Endothelial cell of umbilical vein (primary cell): ENCODE measurements at regions not wholly inside any gene's neighbourhood (a gene's known extent, or its start where the extent isn't known, plus 50 kb on each side); places are given as distances from the start of the nearest gene placed in this dataset.

Experiments
- BruUV-seq: library from RNA; stranded (reverse); fragments of 400-500 nt; replicated peaks from 2 replicates; lab custom pipeline; 2021; lab: Mats Ljungman, UMichigan
- CTCF ChIA-PET: fragments of 300-600, 350-600 bp; sonication (Branson Sonifier 250); formaldehyde crosslinking; loops from one replicate; lab custom pipeline; 2021; ENCODE audit warnings: antibody characterized with exemption, inconsistent platforms; lab: Charles Lee
- POLR2A ChIA-PET: fragments of 300-600, 350-600 bp; sonication (Branson Sonifier 250); formaldehyde crosslinking; loops from one replicate; lab custom pipeline; 2021; ENCODE audit warnings: antibody characterized with exemption, inconsistent platforms; lab: Charles Lee
- DNase-seq: peaks from one replicate; pipeline ENCODE4 v3.0.0-alpha.2; 2011; ENCODE audit warnings: low read depth, low spot score
- FAIRE-seq: peaks from 2 replicates; lab custom pipeline; 2011; peaks lifted over from hg19 to GRCh38; lab: Jason Lieb, UNC
- H2AFZ ChIP-seq: 2 replicates; pipeline ENCODE4 v1.6.0; 2012; ENCODE audit warnings: low read depth, low read length, control low read depth, inconsistent platforms
- H3K27ac ChIP-seq: 2 replicates; pipeline ENCODE4 v1.5.1; 2011; ENCODE audit warnings: low read depth, mild to moderate bottlenecking, control low read depth, low read length, moderate library complexity; ENCODE audit not compliant: insufficient read depth
- H3K27me3 ChIP-seq, 2 experiments: 2 replicates each; pipeline versions ENCODE4 v1.6.0 to v1.6.1; 2011; ENCODE audit warnings: low read length in 2 of 2, mixed read lengths in 1 of 2; ENCODE audit not compliant: control insufficient read depth in 2 of 2, insufficient read depth in 2 of 2
- H3K36me3 ChIP-seq, 2 experiments: 2 replicates in 1 of 2; 3 replicates in 1 of 2; pipeline ENCODE4 v1.5.1; 2011; ENCODE audit warnings: low read length in 2 of 2, mild to moderate bottlenecking in 1 of 2, moderate library complexity in 1 of 2; ENCODE audit not compliant: control insufficient read depth in 2 of 2, insufficient read depth in 2 of 2; ENCODE audit errors: extremely low read depth in 1 of 2
- H3K4me1 ChIP-seq: 3 replicates; pipeline ENCODE4 v1.5.1; 2011; ENCODE audit warnings: mild to moderate bottlenecking, low read length; ENCODE audit not compliant: control insufficient read depth, insufficient read depth; ENCODE audit errors: extremely low read depth
- H3K4me2 ChIP-seq: 2 replicates; pipeline ENCODE4 v1.6.1; 2011; ENCODE audit warnings: low read length, control low read depth, mixed read lengths; ENCODE audit not compliant: insufficient read depth
- H3K4me3 ChIP-seq, 3 experiments: fragments of 200-600 bp in 1 of 3; sonication (generic), shearing (Covaris generic) in 1 of 3; replicated peaks in 1 of 3; 2 replicates each; pipeline ENCODE4 v1.5.1; 2011 to 2016; ENCODE audit warnings: control low read depth in 3 of 3, low read length in 3 of 3, mild to moderate bottlenecking in 2 of 3, inconsistent platforms in 1 of 3, low read depth in 1 of 3, moderate library complexity in 1 of 3; ENCODE audit not compliant: insufficient read depth in 1 of 3
- H3K79me2 ChIP-seq: 2 replicates; pipeline ENCODE4 v1.6.0; 2012; ENCODE audit warnings: low read length, inconsistent platforms; ENCODE audit not compliant: control insufficient read depth, insufficient read depth
- H3K9ac ChIP-seq: replicated peaks from 2 replicates; pipeline ENCODE3; 2011; ENCODE audit warnings: low read length, control low read depth; ENCODE audit not compliant: insufficient read depth; ENCODE audit errors: extremely low read depth
- H3K9me1 ChIP-seq: replicated peaks from 3 replicates; pipeline ENCODE4 v1.6.0; 2011; ENCODE audit warnings: mild to moderate bottlenecking, low read length; ENCODE audit not compliant: control insufficient read depth, insufficient read depth; ENCODE audit errors: extremely low read depth
- H3K9me3 ChIP-seq: replicated peaks from 2 replicates; pipeline ENCODE4 v1.5.1; 2012; ENCODE audit warnings: low read length, inconsistent platforms; ENCODE audit not compliant: control insufficient read depth, insufficient read depth
- H4K20me1 ChIP-seq: replicated peaks from 2 replicates; pipeline ENCODE3; 2011; ENCODE audit warnings: mild to moderate bottlenecking, low read length; ENCODE audit not compliant: control insufficient read depth, insufficient read depth; ENCODE audit errors: extremely low read depth
- CTCF ChIP-seq, 2 donors: IDR thresholded peaks; 1 replicate in 1 of 2; 2 replicates in 1 of 2; pipeline ENCODE4 v1.5.1; 2011; ENCODE audit warnings: low read length in 2 of 2, mild to moderate bottlenecking in 2 of 2, moderate library complexity in 2 of 2, control low read depth in 1 of 2, inconsistent platforms in 1 of 2, low read depth in 1 of 2; ENCODE audit not compliant: insufficient read depth in 1 of 2; ENCODE audit errors: extremely low read depth in 1 of 2
- EZH2 ChIP-seq: IDR thresholded peaks from 2 replicates; pipeline ENCODE4 v1.6.1; 2012; ENCODE audit warnings: borderline replicate concordance, low read depth, mild to moderate bottlenecking, moderate library complexity, low read length, inconsistent platforms; ENCODE audit not compliant: severe bottlenecking
- FOS ChIP-seq: IDR thresholded peaks from 2 replicates; pipeline ENCODE4 v1.6.1; 2011; ENCODE audit warnings: mild to moderate bottlenecking, low read length, moderate library complexity, borderline replicate concordance; ENCODE audit not compliant: insufficient read depth
- GATA2 ChIP-seq: IDR thresholded peaks from 2 replicates; pipeline ENCODE4 v1.7.0; 2011; ENCODE audit warnings: low read depth, mild to moderate bottlenecking, moderate library complexity, mixed read lengths, low read length; ENCODE audit not compliant: insufficient read length, insufficient read depth
- JUN ChIP-seq: IDR thresholded peaks from 2 replicates; pipeline ENCODE4 v1.6.1; 2011; ENCODE audit warnings: borderline replicate concordance, low read depth; ENCODE audit not compliant: insufficient read length, insufficient read depth
- MAX ChIP-seq: IDR thresholded peaks from 2 replicates; pipeline ENCODE4 v1.6.1; 2011; ENCODE audit not compliant: insufficient read depth, insufficient read length
- MYC ChIP-seq: IDR thresholded peaks from one replicate; pipeline ENCODE4 v1.6.1; 2011; ENCODE audit warnings: mild to moderate bottlenecking, low read depth, low read length
- POLR2A ChIP-seq: IDR thresholded peaks from 2 replicates; pipeline ENCODE4 v1.6.1; 2012; ENCODE audit warnings: low read depth, mild to moderate bottlenecking, control low read depth, low read length
- POLR2AphosphoS5 ChIP-seq: IDR thresholded peaks from 2 replicates; pipeline ENCODE4 v1.6.1; 2012; ENCODE audit warnings: low read depth, mild to moderate bottlenecking, control low read depth, low read length, moderate library complexity; ENCODE audit not compliant: insufficient read depth
- dilution Hi-C: fragments of 300-500 bp; cut with MboI; formaldehyde crosslinking; loops from one replicate; pipeline ENCODE4 v1.15.0; 2019; ENCODE audit warnings: low sequenced_read_pairs; ENCODE audit not compliant: extremely low pct_ligation_motif_present
- intact Hi-C: fragments of 100-400 bp; cut with micrococcal nuclease; formaldehyde crosslinking; loops from one replicate; pipeline ENCODE4 v1.10.0; 2022

GRCh38 chr2:2828774-2829368, 497.8 kb upstream of the MYT1L start:
- TF ChIP-seq MYC = no peak
- DNase-seq (no peak), FAIRE-seq (no peak)
- Histone ChIP-seq H3K4me1 (no peaks in the 10 kb centered on the region), H4K20me1 (no peaks in the 10 kb centered on the region), H3K36me3 (no peaks in the 10 kb centered on the region), H3K27me3 (no peaks in the 10 kb centered on the region), H3K4me3 (no peak overlapping the region), H3K79me2 (no peaks in the 10 kb centered on the region), H3K9me3 (peaks cover 2% of the 10 kb centered on the region), H3K4me2 (no peak overlapping the region), H3K9ac (no peak overlapping the region), H3K27ac (no peak overlapping the region), H3K9me1 (no peaks in the 10 kb centered on the region), H2AFZ (no peak overlapping the region)
- dilution Hi-C loops (no loop called here), intact Hi-C loops (no loop called here)
- no TSS peak for BruUV-seq
- CTCF ChIA-PET = no interaction called here
- POLR2A ChIA-PET = no interaction called here

- no peaks in the 10 kb centered on the region for H3K4me1 ChIP-seq
- H3K9me3 ChIP-seq = peaks cover 2% of the 10 kb centered on the region
- no peaks in the 10 kb centered on the region for H3K36me3 ChIP-seq
- ChIA-PET CTCF (no interaction called here), POLR2A (no interaction called here)
- H3K4me2 ChIP-seq = no peak overlapping the region
- H3K4me3 ChIP-seq = no peak overlapping the region
- H4K20me1 ChIP-seq = no peaks in the 10 kb centered on the region
- no peak overlapping the region for H3K27ac ChIP-seq
- no peaks in the 10 kb centered on the region for H3K27me3 ChIP-seq
- intact Hi-C loops = no loop called here
- DNase-seq (no peak), FAIRE-seq (no peak)
- H3K79me2 ChIP-seq = no peaks in the 10 kb centered on the region
- H3K9me1 ChIP-seq = no peaks in the 10 kb centered on the region
- BruUV-seq = no TSS peak
- dilution Hi-C loops = no loop called here
- TF ChIP-seq JUN (no peak), POLR2A (no peak), EZH2 (no peak), MAX (no peak), FOS (no peak), CTCF (IDR thresholded peaks at IDR 0.05; ENCODE audit: extremely low read depth in 1 of 2, insufficient read depth in 1 of 2, low read depth in 1 of 2, low read length in 2 of 2) (no peak), MYC (no peak), POLR2AphosphoS5 (no peak), GATA2 (no peak)
- no peak overlapping the region for H2AFZ ChIP-seq
- no peak overlapping the region for H3K9ac ChIP-seq
Measured at GRCh38 chr2:2827761-2828221, 496.7 kb upstream of the MYT1L start.
